GM21515 (cell line): ENCODE measurements at regions not wholly inside any gene's neighbourhood (a gene's known extent, or its start where the extent isn't known, plus 50 kb on each side); places are given as distances from the start of the nearest gene placed in this dataset.

Experiments
- ATAC-seq: cut with Tn5 transposase; IDR thresholded peaks from one replicate; pipeline ENCODE4 v1.9.1; 2021; ENCODE audit not compliant: unreplicated experiment

DNA sequence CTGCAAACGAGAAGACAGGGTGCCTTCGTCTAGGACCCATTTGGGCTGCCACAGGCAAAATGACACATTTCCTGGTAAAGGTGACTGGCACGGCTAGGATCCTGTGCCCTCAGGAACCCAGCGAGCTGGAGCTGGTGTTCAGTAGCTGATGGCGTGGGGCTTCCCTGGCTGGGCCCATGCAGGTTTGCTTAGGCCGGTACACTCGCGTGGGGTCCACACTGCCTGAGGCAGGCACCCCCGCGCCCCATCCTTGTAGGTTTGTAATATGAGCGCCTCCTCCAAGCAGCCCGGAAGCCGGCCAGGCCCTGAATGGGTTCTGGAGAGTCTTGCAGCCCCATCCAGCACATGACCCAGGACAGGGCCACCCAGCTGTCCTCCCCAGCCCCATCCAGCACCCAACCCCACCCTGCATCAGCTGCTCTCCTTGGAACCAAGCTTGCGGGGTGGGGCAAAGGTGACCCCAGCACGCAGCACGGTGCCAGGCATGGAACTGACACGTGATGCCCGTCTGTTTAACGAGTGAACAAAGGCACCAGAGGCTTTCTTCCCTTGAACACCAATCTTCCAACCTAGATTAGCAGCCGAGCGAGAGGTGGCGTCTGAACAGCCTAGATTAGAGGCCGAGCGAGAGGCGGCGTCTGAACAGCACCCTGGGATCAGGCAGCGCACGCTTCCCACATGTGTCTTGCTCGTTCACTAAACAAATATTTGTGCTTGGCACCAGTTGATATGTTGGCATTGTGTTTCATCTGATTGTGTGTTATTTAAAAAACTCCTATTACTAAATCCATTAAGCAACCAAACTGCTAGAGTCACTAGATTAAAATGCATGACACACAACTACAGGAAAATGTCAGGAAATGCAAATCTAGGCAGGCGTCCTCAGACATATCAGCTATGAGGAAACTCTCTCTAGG, 112.1 kb downstream of the DLL1 start:
- no peak for ATAC-seq

GRCh38 chr6:170177772-170178560, 112.9 kb downstream of the DLL1 start:
- no peak for ATAC-seq

DNA sequence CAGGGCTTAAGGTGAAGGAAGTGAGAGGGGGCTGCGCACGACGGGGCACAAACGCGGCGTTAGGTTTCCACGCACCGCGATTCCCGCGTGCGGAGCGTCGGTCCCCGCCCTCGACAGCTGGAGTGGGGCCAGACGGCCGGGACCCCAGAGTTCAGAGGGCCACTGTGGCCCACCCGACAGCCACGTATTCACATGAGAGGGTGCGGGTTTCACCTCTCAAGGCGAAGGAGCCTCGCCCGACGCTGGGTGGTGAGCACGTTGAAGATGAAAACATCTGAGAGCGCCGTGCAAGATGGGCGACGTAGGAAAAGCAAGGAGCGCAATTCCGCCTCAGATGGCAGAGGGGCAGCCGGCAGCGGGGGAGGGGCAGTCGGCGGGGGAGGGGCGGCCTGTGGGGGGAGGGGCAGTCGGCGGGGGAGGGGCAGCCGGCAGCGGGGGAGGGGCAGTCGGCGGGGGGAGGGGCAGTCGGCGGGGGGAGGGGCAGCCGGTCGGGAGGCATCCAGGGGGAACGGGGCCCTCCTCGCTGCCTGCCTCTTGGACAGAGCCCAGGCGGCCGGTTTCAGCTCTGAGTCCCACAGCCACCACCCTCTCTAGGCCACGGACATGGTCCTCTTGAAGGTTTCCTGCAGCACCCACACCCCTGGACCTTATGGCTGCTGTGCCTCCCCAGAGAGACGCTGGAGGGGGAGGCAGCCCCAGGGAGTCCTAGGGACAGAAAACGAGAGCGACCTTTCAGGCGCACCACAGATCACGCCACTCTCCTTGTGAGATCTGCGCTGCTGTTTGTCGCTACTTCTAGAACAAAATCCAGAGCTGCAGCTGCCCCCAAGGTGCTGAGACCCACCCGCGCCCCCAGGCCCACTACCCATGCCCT, 113.7 kb downstream of the DLL1 start:
- no peak for ATAC-seq

- no peak for ATAC-seq
Observed at GRCh38 chr6:170176136-170176897, 114.6 kb downstream of the DLL1 start.

GRCh38 chr6:170175644-170176135, 115.2 kb downstream of the DLL1 start:
- no peak for ATAC-seq

DNA sequence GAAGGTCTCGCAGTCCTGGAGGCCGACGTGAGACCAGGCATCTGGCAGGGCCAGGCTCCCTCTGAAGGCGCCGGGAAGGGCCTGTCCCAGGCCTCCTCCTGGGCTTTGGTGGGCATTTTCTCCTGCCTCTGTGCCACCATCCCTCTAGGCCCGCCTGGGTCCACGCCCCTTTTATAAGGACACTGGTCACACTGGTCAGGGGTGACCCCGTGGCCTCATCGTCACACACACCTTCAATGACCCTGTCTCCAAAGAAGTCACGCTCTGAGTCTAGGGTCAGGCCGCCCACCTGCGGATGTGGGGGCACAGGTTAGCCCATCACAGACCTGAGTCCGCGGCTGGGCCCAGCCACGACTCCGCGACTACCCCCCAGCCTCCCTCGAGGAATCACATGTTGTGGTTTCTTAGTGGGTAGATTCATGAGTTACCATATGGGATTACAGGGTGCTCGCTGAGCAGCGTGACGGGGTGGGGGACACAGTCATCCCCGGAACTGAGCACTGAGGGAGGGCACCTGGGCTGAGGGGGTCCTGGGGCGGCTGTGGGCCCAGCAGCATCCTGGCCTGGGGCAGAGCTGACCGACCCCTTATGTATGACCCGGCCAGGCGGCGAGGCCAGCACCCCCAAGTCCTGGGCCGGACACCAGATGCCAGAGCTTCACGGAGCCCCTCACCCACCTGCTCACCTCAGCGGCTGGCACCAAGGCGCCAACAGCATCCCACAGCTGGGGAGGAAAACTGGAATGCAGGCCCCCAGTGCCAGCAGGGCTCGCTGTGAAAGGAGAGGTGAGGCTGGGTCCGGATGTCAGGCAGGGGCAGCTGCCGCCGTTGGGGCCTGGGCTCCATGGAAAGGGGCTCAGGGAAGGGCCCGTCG, 115.9 kb downstream of the DLL1 start:
- ATAC-seq, result no peak

GRCh38 chr6:170174124-170174770, 116.6 kb downstream of the DLL1 start:
- ATAC-seq, result no peak

- ATAC-seq, result no peak
Observed at GRCh38 chr6:170173335-170173881, 117.5 kb downstream of the DLL1 start.

DNA sequence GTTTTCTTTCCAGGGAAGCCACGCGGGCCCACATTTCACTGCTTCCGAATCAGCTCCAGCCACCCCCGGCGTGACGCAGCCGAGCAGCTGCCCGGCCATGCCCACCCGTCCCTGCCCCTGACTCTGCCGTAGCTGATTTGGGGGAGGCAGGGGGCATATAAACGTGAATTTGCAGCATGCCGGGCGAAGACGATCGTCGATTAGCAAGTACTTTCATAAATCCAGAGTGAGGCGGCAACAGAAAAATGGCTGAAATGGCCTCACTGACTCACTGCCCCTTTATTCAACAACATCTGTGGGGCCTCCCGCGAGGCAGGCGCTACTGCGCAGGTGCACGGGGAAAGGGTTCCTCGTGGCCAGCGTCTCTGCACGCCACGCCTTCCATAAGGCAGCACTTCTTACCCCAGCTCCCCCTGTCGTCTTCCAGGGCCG, 118.0 kb downstream of the DLL1 start:
- ATAC-seq, result no peak

- no peak for ATAC-seq
Observed at GRCh38 chr6:170172392-170172791, 118.5 kb downstream of the DLL1 start.

DNA sequence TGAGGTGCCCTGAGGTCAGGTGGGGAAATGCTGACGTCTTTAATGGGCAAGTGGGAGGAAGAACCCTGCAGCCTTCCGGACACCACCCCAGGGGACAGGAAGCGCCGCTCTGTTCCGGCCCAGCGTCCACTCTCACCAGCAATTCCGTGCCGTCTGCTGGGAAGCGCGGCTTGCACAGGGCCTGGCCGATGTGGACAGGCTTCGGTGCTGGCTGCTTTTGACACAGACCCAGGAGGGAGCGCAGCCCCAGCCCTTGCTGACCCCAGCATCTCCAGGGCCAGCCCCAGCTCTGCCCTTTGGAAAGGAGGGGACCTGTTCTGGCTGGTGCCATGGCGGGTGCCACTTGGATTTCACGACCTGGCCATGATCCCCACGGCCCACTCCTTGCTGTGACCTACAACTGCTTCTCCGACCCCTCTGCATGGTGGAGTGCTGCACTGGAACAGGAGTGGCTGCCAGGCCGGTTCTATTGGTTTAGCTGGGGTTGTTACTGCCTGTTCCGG, 123.2 kb downstream of the DLL1 start:
- no peak for ATAC-seq

GRCh38 chr6:170166511-170167122, 124.3 kb downstream of the DLL1 start:
- ATAC-seq, result no peak

- no peak for ATAC-seq
Observed at GRCh38 chr6:170165471-170166117, 125.3 kb downstream of the DLL1 start.

DNA sequence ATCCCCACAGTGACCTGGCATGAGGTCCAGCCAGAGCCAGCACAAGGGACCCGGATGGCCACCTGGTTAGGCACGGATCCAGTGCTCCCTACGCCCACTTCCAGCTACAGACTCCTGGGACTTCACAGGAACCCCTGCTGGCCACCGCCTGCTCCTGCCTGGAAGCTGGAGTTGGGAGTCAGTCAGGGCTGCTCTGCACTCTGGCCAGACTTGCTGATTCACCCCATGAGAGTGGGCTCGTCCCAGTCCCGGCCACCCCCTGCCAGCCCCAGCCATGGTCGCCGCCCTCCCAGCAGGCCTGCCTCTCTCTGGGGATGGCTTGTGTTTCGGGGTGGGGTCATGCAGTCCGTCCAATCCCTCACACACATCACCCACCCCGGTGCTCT, 125.8 kb downstream of the DLL1 start:
- ATAC-seq, result no peak

DNA sequence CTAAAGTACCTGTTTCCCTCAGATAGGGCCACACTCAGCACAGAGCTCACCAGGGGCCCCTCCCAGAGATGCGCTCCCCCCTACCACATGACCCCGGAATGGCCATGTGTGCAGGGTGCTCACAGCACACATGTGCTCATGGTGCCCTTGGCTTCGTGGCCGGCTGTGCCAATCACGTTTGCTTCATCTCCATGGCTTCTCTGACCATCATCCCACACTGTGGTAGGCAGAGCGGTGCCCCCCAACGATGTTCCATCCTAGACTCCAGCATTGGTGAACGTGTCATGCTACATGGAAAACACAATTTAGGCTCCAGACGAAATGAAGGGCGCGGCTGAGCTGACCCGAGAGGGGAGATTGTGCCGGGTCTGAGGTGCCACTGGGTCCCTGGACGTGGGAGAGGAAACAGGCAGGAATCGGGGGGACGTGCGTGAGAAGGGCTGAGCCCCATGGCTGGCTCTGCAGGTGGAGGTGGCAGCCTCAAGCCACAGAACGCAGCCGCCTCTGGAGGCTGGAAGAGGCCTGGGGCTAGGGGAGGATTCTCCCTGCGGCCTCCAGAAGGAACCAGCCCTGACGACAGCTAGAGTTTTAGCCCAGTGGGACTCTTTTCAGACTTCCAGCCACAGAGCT, 126.5 kb downstream of the DLL1 start:
- no peak for ATAC-seq

GRCh38 chr6:170163405-170164170, 127.3 kb downstream of the DLL1 start:
- ATAC-seq, result no peak
